GM21786 (cell line): ENCODE measurements at regions not wholly inside any gene's neighbourhood (a gene's known extent, or its start where the extent isn't known, plus 50 kb on each side); places are given as distances from the start of the nearest gene placed in this dataset.

Source experiments
- ATAC-seq: cut with Tn5 transposase; IDR thresholded peaks from one replicate; pipeline ENCODE4 v1.9.1; 2021; ENCODE audit not compliant: unreplicated experiment

GRCh38 chr14:101224356-101225156, 321.0 kb upstream of the RTL1 start:
- ATAC-seq: no peak

GRCh38 chr14:101225157-101226152, 321.9 kb upstream of the RTL1 start:
- ATAC-seq: no peak

GRCh38 chr14:101226265-101226602, 322.7 kb upstream of the RTL1 start:
- ATAC-seq: no peak

- ATAC-seq: no peak
Observed at GRCh38 chr14:101226603-101227425, 323.3 kb upstream of the RTL1 start.

- ATAC-seq: no peak
Observed at GRCh38 chr14:101227611-101228594, 324.4 kb upstream of the RTL1 start.

GRCh38 chr14:101228949-101229541, 325.5 kb upstream of the RTL1 start:
- no peak for ATAC-seq

GRCh38 chr14:101229666-101230065, 326.1 kb upstream of the RTL1 start:
- ATAC-seq: no peak

- no peak for ATAC-seq
Observed at GRCh38 chr14:101230161-101230850, 326.8 kb upstream of the RTL1 start.

GRCh38 chr14:101230851-101231550, 327.5 kb upstream of the RTL1 start:
- no peak for ATAC-seq

GRCh38 chr14:101231828-101232227, 328.3 kb upstream of the RTL1 start:
- no peak for ATAC-seq

- ATAC-seq: no peak
Observed at GRCh38 chr14:101232340-101233020, 328.8 kb upstream of the DIO3 start.

GRCh38 chr14:101233021-101233366, 328.3 kb upstream of the DIO3 start:
- no peak for ATAC-seq

GRCh38 chr14:101233391-101233790, 327.9 kb upstream of the DIO3 start:
- no peak for ATAC-seq

GRCh38 chr14:101233808-101234207, 327.5 kb upstream of the DIO3 start:
- no peak for ATAC-seq

GRCh38 chr14:101234244-101234937, 326.9 kb upstream of the DIO3 start:
- no peak for ATAC-seq

- no peak for ATAC-seq
Observed at GRCh38 chr14:101234999-101235334, 326.3 kb upstream of the DIO3 start.

GRCh38 chr14:101235335-101236103, 325.8 kb upstream of the DIO3 start:
- no peak for ATAC-seq
